ENCODE measurements at regions not wholly inside any gene's neighbourhood (a gene's known extent, or its start where the extent isn't known, plus 50 kb on each side); places are given as distances from the start of the nearest gene placed in this dataset.
"Not testable (repeated sequence)": the region's sequence is repeated elsewhere in the genome, so short reads cannot be mapped to it uniquely, and the experiment has no call there.

DNA sequence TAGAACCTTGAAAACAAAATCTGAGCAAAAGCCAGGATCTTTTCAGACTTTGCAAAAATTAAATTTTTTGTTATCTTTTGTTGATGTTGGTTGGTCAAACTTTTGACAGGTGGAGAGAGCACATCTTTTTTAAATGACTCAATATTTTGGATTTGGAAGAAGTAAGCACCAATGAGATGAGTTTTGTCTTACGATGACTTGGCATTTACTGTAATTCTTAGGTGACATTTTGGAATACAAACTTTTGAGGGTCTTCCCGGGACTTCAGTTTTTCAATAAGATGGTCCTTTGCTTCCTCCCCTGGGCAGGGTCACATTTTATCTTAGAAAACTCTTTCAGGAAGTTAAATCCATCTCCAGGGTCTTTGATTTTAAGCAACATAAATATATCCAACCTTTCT is 423.9 kb downstream of the HS3ST3B1 start:
- DNase-seq, result no peak

DNA sequence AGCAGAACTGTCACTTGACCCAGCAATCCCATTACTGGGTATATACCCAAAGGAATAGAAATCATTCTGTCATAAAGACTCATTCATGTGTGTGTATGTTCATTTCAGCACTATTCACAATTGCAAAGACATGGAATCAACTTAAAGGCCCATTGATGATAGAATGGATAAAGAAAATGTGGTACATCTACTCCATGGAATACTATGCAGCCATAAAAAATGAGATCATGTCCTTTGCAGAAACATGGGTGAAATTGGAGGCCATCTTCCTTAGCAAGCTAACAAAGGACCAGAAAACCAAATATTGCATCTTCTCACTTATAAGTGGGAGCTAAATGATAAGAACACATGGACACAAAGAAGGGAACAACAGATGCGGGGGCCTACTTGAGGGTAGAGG is 422.5 kb downstream of the HS3ST3B1 start:
- not testable (repeated sequence) for DNase-seq

DNA sequence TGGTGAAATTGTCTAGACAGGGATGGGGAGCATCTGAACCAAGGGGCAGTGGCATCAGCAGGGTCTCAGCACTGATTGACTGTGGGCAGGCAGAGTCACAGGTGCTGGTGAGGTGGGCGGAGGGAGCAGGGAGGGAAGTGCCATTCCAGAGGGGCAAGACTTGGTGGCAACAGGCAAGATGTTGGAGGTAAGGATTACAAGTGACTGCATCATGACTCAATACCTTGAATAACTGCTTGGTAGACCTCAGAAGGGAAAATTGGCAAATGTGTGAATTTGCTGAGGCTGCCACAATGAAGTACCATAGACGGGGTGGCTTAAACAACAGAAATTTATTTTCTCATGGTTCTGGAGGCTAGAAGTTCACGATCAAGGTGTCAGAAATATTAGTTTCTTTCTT is 419.1 kb downstream of the HS3ST3B1 start:
- no peak for DNase-seq

DNA sequence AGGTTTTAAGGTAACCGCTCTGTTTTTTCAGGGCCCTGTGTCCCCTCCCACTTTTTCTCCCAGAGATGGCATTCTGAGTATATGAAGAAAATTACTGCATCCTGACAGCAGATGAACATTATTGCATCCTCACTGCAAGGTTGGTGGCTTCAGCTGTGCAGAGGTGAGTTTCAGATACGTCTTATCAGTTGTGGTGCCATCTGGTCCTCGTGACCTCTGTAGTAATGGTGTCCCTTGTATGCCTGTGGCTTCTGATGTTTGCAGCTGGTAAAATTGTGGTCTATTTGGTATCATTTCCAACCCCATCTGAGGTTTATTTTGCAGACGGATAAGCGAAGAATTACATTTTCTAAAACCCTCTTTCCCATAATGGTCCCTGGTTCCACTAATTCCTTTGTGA is 417.0 kb downstream of the HS3ST3B1 start:
- no peak for DNase-seq

DNA sequence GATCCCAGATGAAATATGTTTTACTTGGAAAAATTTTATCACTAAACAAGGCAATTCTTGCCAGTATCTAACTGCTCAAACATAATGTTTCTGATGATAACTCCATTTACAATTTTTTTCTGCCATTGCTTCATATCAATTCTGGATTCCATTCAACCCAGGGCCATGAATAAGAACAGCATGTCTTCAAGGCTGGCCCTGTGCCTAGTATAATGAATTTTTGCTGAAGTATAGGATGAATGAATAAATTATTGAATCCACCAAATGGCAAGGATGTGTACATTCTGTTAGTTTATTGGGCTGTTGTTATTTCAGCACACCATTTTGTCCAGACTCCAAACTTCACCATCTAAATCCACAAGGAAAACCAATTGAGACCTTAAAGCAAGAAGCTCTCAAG is 414.7 kb downstream of the HS3ST3B1 start:
- no peak for DNase-seq

DNA sequence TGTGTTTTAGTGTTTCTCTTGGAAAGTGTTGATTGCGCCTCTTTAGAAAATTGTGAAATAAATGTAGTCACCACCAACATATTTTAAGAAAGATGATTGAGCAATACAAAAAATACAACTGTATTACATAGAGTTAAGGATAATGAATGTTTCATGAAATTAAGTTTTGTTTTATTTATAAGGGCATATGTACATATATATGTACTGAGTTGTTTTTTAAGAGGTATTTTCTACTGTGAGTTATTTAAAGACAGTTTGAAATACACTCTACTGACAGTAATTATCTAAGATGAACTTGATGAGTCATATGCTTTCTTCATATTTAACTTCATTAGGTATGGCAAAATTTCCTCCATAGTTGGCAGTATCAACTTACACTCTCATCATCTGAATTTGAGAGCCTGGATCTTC is 411.7 kb downstream of the HS3ST3B1 start:
- no peak for DNase-seq

DNA sequence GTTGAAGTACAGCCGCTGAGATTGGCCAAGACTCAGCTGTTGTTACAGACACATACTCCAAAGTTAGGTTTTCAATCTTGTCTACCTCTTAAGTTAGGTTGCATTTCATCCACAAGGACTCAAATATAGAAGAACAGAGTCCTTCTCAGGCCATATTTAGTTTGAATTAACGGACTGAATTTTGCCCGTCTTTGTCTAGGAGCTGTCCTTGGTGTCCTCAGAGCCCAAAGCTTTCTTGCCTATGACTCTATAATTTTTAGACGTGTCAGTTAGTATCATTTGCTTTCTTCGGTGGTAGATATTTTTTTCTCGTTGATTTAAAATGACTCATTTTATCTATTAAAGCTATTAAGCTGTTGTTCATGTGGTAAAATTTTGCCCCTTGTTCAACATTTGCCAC is 403.2 kb downstream of the HS3ST3B1 start:
- no peak for DNase-seq

DNA sequence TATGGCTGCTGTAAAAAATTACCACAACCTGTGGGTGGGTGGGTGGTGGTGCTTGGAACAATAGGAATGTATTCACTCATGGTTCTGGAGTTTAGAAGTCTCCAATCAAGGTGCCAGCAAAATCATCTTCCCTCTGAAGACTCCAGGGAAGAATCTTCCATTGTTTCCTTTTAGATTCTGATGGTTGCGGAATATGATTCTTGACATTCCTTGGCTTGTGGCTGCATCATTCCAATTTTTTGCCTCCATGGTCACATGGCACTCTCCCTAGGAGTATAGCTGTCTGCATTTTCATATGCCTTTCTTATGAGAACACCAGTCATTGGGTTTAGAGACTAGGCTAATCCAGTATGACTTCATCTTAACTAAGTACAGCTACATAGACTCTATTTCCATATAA is 401.0 kb downstream of the HS3ST3B1 start:
- no peak for DNase-seq

DNA sequence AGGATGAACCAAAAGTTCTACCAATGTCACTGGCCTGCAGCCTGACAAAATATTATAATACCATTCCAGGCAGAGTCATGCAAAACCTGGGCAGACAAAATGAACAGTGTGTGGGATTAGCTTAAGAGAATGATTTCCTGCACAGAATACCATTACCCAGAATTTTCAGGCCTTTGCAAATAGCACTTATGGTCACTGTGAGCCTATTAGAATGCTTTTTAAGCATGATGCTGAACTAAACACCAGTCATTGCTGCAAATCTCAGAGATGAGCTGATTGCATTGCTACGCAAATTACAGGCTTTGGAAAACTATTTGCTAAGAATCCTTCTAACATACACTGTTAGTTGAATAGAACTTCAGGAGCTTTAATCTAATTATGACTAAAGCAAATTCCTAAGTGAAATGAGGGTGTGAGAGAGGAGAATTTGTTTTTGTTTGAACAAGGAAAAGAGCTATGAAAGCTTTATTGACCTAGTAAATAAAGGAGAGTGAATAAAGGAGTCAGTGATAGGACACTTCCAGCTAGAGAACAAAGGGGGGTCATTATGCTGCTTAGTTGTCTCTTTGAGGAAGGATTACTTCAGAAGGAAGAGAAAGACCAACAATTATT is 398.8 kb downstream of the HS3ST3B1 start:
- no peak for DNase-seq

DNA sequence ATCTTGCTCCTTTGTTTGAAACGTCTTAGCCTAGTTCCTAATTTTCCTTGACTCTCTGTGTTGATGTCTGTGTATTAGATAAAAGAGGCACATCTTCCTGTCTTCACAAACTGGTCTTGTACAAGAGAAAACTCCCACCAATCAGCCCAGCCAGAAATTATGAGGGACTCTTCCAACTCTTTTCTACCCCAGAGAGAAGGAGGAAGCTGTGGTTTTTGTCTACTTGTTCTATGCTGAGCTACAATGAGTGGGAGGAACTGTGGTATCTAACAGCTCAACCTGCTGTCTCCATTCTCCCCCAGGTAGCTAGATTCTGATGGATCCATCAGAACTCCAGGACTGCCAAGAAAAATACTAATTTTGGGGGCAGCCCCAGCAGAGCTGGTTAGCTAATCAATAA is 392.5 kb downstream of the HS3ST3B1 start:
- DNase-seq, result no peak

DNA sequence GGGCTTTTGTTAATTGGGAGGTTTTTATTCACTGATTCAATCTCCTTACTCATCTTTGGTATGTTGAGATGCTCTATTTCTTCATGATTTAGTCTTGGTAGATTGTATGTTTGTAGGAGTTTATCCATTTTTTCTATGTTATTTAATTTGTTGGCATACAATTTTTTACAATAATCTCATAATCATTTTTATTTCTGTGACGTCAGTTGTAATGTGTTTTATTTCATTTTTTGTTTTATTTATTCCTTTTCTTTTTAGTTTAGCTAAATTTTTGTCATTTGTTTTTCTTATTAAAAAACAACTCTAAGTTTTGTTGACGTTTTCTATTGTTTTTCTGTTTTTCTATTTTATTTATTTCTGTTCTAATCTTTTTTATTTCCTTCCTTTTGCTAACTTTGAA is 389.8 kb downstream of the HS3ST3B1 start:
- DNase-seq, result no peak

DNA sequence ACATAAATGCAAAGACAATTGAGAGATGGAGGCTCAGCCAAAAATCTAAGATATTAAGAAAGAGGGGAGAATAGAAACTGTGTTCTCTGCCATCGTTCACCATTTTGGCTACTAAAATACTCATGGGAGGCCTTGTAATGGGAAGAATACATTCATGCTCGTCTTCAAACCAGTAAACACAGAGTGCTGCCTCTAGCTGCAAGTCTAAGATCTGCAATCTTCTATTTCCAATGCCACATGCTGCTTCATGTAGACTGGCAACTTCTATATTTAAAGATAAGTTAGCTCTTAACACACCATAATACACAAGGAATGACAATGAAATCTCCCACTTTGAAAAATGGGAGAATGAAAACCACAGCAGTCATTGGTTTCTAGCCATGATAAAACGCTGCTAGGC is 387.3 kb downstream of the HS3ST3B1 start:
- no peak for DNase-seq

DNA sequence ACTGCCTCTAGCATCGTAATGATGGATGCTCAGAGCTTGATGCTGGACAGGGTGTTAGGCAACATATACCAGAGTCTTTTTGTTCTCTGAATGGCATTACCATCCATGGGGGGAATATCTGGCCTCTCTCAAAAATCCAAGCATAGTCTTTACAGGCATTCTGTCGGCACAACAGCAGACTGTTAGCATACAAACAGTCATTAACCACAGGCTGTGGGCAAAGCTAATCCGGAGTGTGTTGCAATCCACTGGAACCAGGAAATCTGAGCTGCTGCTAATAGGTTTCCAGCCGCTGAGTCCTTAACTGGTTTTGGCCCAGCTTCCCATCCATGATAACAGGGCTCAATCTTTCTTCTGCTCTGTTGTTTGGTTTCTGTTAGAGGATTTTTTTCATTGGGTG is 371.9 kb downstream of the HS3ST3B1 start:
- DNase-seq, result no peak

DNA sequence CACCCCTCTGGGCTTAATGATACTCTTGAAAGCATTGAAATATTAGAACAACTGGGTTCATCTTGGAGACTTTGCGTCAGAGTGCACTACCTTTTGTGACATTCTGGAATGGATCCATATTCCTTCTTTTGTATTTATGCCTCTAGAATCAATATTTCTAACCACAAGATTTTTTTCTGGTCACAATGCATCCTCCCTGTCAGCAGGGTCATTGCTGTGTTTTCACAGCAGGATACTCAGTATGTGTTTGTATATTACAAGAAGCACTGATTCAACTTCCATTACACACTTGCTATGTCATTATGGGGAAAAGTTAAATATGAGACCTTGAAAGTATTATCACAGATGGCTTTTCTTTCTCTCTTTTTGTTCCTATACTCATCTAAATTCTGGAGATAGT is 370.0 kb downstream of the HS3ST3B1 start:
- DNase-seq, result no peak

DNA sequence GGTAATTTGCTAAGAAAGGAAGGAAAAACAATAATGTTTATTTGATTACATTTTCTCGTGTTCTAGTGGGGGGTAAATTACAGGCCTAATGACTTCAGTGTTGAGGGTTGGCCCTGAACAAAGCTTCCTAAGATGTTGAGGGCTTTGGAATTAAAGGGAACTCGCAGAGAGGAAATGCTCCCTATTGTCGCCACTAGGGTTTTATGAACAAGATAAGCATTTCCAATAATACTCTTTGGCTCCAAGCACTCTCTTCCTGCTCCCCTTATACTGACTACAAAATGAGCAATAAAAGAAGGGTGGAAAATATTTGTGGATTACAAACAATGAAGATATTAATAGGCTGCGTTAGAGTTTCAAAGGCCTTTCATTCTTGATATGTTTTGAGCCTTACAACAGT is 363.6 kb downstream of the HS3ST3B1 start:
- DNase-seq, result no peak

DNA sequence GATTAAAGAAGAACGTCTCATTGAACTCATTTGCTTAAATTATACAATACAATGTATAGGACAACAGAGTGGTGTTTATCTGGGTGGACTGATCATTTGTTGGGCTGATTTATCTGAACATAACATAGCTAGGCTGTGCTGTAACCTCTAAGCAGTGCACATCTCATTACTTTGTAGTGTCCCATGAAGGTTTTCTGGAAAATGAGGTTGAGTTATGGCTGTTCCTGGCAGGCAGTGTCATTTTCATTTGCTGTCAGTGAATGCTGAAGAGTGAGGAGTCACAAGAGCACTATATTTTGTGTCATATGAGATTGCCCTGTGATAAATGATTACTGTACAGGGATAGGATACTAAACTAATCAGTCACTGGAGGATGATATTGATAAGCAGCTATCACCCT is 340.2 kb downstream of the HS3ST3B1 start:
- no peak for DNase-seq

DNA sequence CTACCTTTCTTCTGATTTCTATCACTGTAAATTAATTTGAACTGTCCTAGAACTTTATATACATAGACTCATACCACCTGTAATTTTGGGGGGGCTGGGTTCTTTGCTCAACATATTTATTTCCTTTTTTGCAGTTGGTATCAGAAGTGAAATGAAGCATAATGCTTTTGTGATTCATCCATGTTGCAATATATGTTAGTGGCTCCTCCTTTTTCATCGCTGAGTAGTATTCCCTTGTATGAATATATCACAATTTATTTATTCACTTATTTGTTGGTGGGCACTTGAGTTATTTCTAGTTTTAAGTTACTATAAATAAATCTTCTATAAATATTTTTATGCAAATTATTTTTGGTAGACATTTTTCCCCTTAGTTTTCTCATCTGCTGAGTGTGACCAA is 336.4 kb downstream of the HS3ST3B1 start:
- no peak for DNase-seq

DNA sequence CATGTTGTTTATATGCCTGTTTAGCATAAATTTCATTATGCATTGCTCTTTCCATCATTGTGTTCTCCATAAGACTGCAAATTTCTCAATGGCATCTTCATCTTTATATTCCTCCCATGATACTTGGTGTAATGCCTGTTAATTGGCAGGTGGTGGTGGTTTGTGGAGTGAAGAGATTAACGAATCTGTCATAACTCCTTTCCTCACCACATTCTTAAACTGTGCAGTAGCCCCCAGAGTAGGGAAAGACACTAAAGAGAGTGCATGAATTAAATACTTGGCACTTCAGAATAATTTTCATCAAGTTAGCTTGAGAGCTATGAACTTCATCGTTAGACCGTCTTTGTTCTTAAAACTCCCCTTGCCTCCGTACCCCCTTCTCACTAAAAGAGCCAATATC is 329.7 kb downstream of the HS3ST3B1 start:
- no peak for DNase-seq

DNA sequence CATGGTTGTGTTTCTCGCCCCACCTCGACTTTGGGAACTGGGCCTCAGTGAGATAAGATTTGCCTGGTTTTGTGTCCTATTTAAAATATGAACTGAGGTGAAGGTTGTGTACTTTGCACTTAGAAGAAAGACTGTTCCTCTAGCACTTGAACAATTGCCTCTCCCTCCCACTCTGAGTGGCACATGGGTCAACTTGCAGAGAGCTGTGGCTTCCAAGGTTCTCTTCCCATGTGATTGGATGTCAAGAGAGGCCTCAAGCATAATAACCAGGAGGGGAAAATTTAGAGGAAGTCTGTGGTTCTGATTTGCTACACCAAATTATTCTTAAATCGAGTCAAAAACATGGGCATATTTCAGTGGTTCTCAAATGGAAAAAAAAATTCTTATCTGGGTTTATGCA is 329.2 kb downstream of the HS3ST3B1 start:
- no peak for DNase-seq

DNA sequence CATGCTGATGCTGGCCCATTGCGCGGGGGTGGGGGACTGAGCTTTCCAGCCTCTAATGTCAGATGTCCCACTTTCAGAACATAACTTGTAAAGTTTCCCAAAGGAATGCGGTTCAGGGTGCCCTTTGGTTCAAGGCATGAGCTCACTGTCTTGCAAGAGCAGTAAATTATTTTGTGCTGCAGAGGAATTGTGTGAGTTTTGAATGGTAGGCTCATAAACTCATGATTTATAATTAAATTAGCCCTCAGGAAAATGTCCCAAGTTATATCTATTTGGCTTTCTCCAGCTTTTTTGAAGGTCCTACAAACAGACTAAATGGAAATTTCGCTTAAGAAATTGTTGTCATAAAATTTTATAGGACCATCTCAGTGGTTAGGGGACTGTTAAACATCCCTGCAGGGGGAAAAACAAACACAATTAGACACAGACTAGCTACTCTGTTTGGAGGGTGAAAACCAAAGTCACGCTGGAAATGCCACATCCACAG is 321.8 kb downstream of the HS3ST3B1 start:
- no peak for DNase-seq

DNA sequence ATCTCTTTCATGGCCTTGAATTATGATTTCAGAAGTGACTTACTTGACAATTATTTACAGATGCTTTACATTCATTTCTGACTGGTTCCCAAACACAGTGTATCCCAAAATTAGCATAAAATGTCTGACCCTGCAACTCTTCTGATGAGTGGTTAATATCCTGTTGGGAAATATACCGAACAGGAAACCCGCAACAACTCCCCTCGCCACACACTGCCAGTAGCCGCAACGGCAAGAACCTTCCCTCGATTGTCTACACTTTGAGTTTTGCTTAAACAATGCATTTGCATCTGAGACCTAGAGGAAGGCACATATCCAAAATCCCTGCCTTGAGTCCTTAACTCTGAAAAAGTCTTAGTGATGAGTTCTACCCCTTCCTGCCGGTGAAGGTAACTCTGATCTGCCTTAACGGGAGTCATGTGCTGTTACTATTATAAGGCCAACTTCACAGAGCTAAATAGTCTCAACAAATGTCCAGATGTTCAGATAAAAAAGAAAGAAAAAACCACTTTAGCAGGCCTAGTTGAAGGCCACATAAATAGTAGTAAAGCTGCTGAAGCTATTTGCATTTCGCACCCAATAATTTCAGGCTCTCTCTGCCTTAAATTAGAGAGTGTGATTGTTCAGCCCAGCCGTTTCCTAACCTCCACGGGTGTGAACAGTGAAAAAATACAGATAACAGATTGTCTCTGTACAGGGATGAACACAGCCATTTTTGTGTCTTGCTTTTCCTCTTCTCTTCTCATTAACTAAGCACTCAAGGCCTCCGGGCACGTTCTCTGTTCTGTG is 321.1 kb downstream of the HS3ST3B1 start:
- DNase-seq, result no peak

DNA sequence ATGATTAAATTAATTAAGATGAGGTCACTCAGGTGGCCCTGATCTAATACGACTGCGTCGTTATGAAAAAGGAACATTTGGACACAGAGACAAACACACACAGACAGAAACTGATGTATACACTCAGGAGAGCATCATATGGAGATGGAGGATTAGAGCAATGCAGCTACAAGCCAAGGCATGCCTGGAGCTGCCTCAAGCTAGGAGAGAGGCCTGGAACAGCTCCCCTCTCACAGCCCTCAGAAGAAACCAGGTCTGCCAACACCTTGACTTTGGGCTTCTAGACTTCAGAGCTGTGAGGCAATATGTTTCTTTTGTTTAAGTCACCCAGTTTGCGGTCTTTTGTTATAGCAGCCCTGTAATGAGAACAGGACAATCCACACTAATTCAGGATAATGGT is 318.9 kb downstream of the HS3ST3B1 start:
- DNase-seq, result no peak

DNA sequence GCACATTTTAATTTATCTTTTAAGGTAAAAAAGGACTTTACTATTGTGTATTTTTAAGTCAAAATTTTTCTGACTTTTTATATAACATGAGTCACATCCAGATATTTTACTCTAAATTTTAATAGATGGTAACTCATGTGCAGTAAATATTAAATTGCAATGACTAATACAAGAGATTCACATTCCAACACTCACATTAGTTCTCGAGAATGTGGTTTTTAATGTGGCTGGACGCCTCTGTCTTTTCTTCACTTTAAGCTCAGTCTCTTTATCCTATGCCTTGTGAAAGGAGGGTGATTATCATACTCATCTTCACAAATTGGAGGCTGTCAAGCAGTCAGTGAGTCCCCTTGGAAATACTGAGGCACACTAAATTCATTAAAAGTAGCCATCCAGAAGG is 315.6 kb downstream of the HS3ST3B1 start:
- DNase-seq, result no peak

DNA sequence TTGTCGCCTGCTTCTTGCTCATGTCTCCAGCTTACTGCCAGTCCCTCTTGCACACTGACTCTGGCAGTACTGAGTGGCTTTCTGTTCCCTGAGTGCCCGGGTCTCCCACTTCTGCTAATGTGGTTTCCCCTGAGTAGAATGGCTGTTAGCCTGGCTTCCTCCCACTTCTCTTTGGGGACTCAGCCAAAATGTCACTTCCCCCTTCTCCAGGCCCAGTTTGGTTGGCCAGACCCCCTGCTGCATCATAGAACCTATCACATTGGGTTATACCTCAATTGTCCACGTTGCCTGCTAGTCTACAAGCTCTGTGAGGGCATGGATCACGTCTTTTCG is 304.4 kb downstream of the HS3ST3B1 start:
- DNase-seq, result no peak
